ENCODE measurements at regions not wholly inside any gene's neighbourhood (a gene's known extent, or its start where the extent isn't known, plus 50 kb on each side); places are given as distances from the start of the nearest gene placed in this dataset.

GRCh38 chr7:22657479-22657878 lies 69.5 kb upstream of the IL6 start:
- in situ Hi-C loops (cut with HindIII; ENCODE audit: low pct_unique_long_range_greater_than_20kb, low sequenced_read_pairs) (no loop called here), intact Hi-C loops (cut with micrococcal nuclease; ENCODE audit: unreplicated experiment) (no loop called here)
- H3K4me3 ChIP-seq (ENCODE audit: low read depth in 2 of 2, low read length in 2 of 2), result no peak overlapping the region
- BruUV-seq (replicated peaks), result no TSS peak
- POLR2A ChIA-PET, result interaction anchor here (0.6 kb wide), 1 partner anchor 73 kb away, joined by 3 read pairs; no protein-coding TSS in a partner anchor
- no peaks in the 10 kb centered on the region for H3K4me1 ChIP-seq (ENCODE audit: control insufficient read depth, insufficient read depth, low read length)
- CTCF ChIA-PET, result no interaction called here
- no peak overlapping the region for H3K27ac ChIP-seq (ENCODE audit: low read length)
- ATAC-seq, result no peak
- no peak for DNase-seq (ENCODE audit: low read depth, low spot score)
- H3K9me3 ChIP-seq (ENCODE audit: control insufficient read depth, insufficient read depth, low read depth, low read length), result no peaks in the 10 kb centered on the region; the same call in 1 of the 2 replicates
- H3K36me3 ChIP-seq (ENCODE audit: control insufficient read depth, insufficient read depth, low read length), result no peaks in the 10 kb centered on the region
- TF ChIP-seq TCF7L2 (IDR thresholded peaks at IDR 0.05; ENCODE audit: low read depth, low read length) (no peak), SIN3A (IDR thresholded peaks at IDR 0.05; ENCODE audit: borderline replicate concordance, insufficient read depth, low read depth, low read length) (no peak), CTCF (IDR thresholded peaks at IDR 0.05) (no peak; the same call in 1 of the 2 replicates), POLR2AphosphoS5 (IDR thresholded peaks at IDR 0.05; ENCODE audit: low read depth, low read length) (no peak), REST (IDR thresholded peaks at IDR 0.05; ENCODE audit: insufficient read depth in 1 of 2, low read depth in 2 of 2, low read length in 1 of 2) (no peak)
- no peaks in the 10 kb centered on the region for H3K27me3 ChIP-seq (ENCODE audit: control insufficient read depth, insufficient read depth, low read length)

- no peak overlapping the region for H3K4me3 ChIP-seq (ENCODE audit: low read depth in 2 of 2, low read length in 2 of 2)
- CTCF ChIA-PET, result interaction anchor here (0.6 to 0.7 kb wide), 2 partner anchors 389 to 431 kb away, joined by 9 to 12 read pairs; no protein-coding TSS in a partner anchor
- POLR2A ChIA-PET, result no interaction called here
- no peaks in the 10 kb centered on the region for H3K27me3 ChIP-seq (ENCODE audit: control insufficient read depth, insufficient read depth, low read length)
- no peaks in the 10 kb centered on the region for H3K36me3 ChIP-seq (ENCODE audit: control insufficient read depth, insufficient read depth, low read length)
- BruUV-seq (replicated peaks), result no TSS peak
- ATAC-seq (no peak), DNase-seq (ENCODE audit: low read depth, low spot score) (no peak)
- H3K4me1 ChIP-seq (ENCODE audit: control insufficient read depth, insufficient read depth, low read length), result no peaks in the 10 kb centered on the region
- intact Hi-C loops (cut with micrococcal nuclease; ENCODE audit: unreplicated experiment), result no loop called here
- no peaks in the 10 kb centered on the region; the same call in 1 of the 2 replicates for H3K9me3 ChIP-seq (ENCODE audit: control insufficient read depth, insufficient read depth, low read depth, low read length)
- in situ Hi-C loops (cut with HindIII; ENCODE audit: low pct_unique_long_range_greater_than_20kb, low sequenced_read_pairs), result no loop called here
- TF ChIP-seq TCF7L2 (IDR thresholded peaks at IDR 0.05; ENCODE audit: low read depth, low read length), result no peak
- no peak for TF ChIP-seq CTCF (IDR thresholded peaks at IDR 0.05)
- TF ChIP-seq POLR2AphosphoS5 (IDR thresholded peaks at IDR 0.05; ENCODE audit: low read depth, low read length), result no peak
- TF ChIP-seq REST (IDR thresholded peaks at IDR 0.05; ENCODE audit: insufficient read depth in 1 of 2, low read depth in 2 of 2, low read length in 1 of 2), result no peak
- no peak for TF ChIP-seq SIN3A (IDR thresholded peaks at IDR 0.05; ENCODE audit: borderline replicate concordance, insufficient read depth, low read depth, low read length)
- H3K27ac ChIP-seq (ENCODE audit: low read length), result no peak overlapping the region
Observed at GRCh38 chr7:22655781-22656180, 71.2 kb upstream of the IL6 start.
